OCI-LY7 (cell line): ENCODE measurements at regions not wholly inside any gene's neighbourhood (a gene's known extent, or its start where the extent isn't known, plus 50 kb on each side); places are given as distances from the start of the nearest gene placed in this dataset.
"Not testable (repeated sequence)": the region's sequence is repeated elsewhere in the genome, so short reads cannot be mapped to it uniquely, and the experiment has no call there.

Experiments
- CTCF ChIP-seq: fragments of 200-600 bp; sonication (generic); conservative IDR thresholded peaks from 2 replicates; pipeline ENCODE4 v1.5.1; 2014; ENCODE audit warnings: mild to moderate bottlenecking, antibody characterized with exemption, low read length, moderate library complexity, mixed read lengths
- EZH2phosphoT487 ChIP-seq: fragments of 200-600 bp; sonication (generic); IDR thresholded peaks from 2 replicates; pipeline ENCODE4 v1.6.1; 2018; ENCODE audit warnings: low read depth, borderline replicate concordance, mild to moderate bottlenecking, mixed run types, antibody characterized with exemption, low read length, moderate library complexity, mixed read lengths

GRCh38 chr6:133093211-133093610 lies 147.9 kb upstream of the EYA4 start:
- not testable (repeated sequence) for TF ChIP-seq CTCF, EZH2phosphoT487
